ENCODE measurements at regions not wholly inside any gene's neighbourhood (a gene's known extent, or its start where the extent isn't known, plus 50 kb on each side); places are given as distances from the start of the nearest gene placed in this dataset.
"Not testable (repeated sequence)": the region's sequence is repeated elsewhere in the genome, so short reads cannot be mapped to it uniquely, and the experiment has no call there.

GRCh38 chr7:32762206-32762924 lies 129.2 kb downstream of the KBTBD2 start:
- TF ChIP-seq CTCF (conservative IDR thresholded peaks at IDR 0.05; ENCODE audit: low read length); EZH2phosphoT487 (IDR thresholded peaks at IDR 0.05; ENCODE audit: borderline replicate concordance): not testable (repeated sequence)

Measured in Loucy (cell line).